Subcutaneous abdominal adipose tissue (tissue), 5 donors: ENCODE measurements at regions not wholly inside any gene's neighbourhood (a gene's known extent, or its start where the extent isn't known, plus 50 kb on each side); places are given as distances from the start of the nearest gene placed in this dataset.

Experiments
- H3K27ac ChIP-seq: one replicate; pipeline ENCODE4 v1.7.0; 2013; ENCODE audit warnings: low read depth, mild to moderate bottlenecking, inconsistent platforms, low read length, moderate library complexity
- H3K27me3 ChIP-seq, 5 donors: one replicate each; pipeline ENCODE4 v1.7.0; 2013; ENCODE audit warnings: low read length in 5 of 5, inconsistent platforms in 1 of 5; ENCODE audit not compliant: control insufficient read depth in 5 of 5, insufficient read depth in 4 of 5
- H3K36me3 ChIP-seq, 5 donors: one replicate each; pipeline ENCODE4 v1.7.0; 2013; ENCODE audit warnings: low read length in 5 of 5; ENCODE audit not compliant: control insufficient read depth in 5 of 5, insufficient read depth in 5 of 5
- H3K4me1 ChIP-seq, 5 donors: one replicate each; pipeline ENCODE4 v1.7.0; 2013; ENCODE audit warnings: low read length in 5 of 5, mild to moderate bottlenecking in 3 of 5, moderate library complexity in 1 of 5; ENCODE audit not compliant: control insufficient read depth in 5 of 5, insufficient read depth in 5 of 5
- H3K4me3 ChIP-seq, 5 donors: one replicate each; pipeline ENCODE4 v1.7.0; 2013; ENCODE audit warnings: low read length in 5 of 5, low read depth in 1 of 5
- H3K9ac ChIP-seq, 5 donors: one replicate each; pipeline ENCODE4 v1.7.0; 2013; ENCODE audit warnings: low read length in 5 of 5, mild to moderate bottlenecking in 4 of 5, moderate library complexity in 3 of 5
- H3K9me3 ChIP-seq, 5 donors: one replicate each; pipeline ENCODE4 v1.7.0; 2013; ENCODE audit warnings: low read length in 5 of 5; ENCODE audit not compliant: control insufficient read depth in 5 of 5
- donor health status: healthy.
- donor health status: healthy.
- donor health status: healthy.
- donor health status: healthy.
- donor health status: healthy.

DNA sequence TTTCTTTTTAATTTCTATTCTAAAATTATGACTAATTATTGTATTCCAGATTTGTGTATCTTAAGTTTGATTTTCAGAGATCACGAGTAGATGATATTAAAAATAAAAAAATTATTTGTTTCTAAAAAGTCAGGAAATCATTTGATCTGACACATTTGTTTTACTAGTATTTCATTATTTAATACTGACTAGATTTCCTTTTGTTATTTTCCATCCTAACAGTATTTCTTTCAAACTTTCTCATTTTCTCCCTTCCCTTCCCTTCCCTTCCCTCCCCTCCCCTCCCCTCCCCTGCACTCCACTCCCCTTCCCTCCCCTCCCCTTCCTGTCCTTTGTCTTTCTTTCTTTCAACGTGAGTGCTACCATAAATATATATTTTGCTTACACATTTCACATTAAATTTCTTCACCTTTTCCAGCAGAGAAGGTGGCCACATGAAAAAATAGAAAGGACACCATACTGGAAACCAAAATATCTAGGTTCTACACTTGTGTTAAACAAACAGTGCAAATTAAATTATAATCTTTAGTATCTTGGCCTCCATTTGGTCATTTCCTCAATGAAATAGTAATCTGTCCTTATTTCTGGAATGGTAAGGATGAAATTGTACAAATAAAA, 1412.7 kb upstream of the IGFBP7 start:
- no peaks in the 10 kb centered on the region for H3K4me1 ChIP-seq
- H3K4me3 ChIP-seq: no peak overlapping the region
- no peaks in the 10 kb centered on the region for H3K27me3 ChIP-seq
- H3K36me3 ChIP-seq: no peaks in the 10 kb centered on the region
- no peak overlapping the region for H3K27ac ChIP-seq
- no peaks in the 10 kb centered on the region for H3K9me3 ChIP-seq
- no peak overlapping the region for H3K9ac ChIP-seq

DNA sequence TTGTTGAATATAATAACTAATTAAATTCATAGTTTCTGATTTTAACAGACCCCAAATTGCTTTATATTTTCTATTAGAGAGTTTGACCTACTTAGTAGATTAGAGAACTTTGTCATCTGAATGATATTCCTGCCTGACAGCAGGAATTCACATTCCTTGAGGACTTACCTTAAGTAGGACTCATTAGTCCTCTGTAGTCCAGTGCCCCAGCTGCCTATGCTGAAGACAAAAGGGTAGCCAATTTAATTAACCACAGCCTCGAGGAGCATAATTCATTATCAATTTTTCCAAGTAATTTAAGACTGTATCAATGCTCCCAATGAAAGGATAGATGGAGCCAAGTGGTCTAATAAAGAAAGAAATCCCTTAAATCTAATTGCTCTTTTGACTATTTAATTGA, 1405.0 kb upstream of the IGFBP7 start:
- Histone ChIP-seq H3K36me3 (no peaks in the 10 kb centered on the region), H3K4me1 (no peaks in the 10 kb centered on the region), H3K27me3 (no peaks in the 10 kb centered on the region), H3K9me3 (no peaks in the 10 kb centered on the region), H3K27ac (no peak overlapping the region), H3K9ac (no peak overlapping the region), H3K4me3 (no peak overlapping the region)

DNA sequence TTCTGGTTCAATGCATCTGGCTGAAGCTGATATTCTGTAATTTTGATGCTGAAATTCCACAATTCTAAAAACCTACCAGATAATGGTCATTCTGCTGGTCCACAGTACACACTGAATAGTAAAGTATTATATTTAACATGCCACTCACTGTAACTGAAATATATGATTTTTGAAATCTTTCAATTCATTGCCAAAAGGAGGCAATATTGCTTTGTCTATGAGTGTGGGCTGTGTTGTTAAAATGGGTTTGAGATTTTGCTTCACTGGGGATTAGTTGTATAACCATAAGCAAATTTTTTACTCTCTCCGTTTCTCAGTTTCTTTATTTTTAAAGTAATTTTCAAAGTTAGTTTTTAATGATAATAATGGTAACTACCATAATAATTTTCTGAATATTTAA, 1404.1 kb upstream of the IGFBP7 start:
- Histone ChIP-seq H3K27ac (no peak overlapping the region), H3K4me3 (no peak overlapping the region), H3K36me3 (no peaks in the 10 kb centered on the region), H3K9me3 (no peaks in the 10 kb centered on the region), H3K4me1 (no peaks in the 10 kb centered on the region), H3K9ac (no peak overlapping the region), H3K27me3 (no peaks in the 10 kb centered on the region)

DNA sequence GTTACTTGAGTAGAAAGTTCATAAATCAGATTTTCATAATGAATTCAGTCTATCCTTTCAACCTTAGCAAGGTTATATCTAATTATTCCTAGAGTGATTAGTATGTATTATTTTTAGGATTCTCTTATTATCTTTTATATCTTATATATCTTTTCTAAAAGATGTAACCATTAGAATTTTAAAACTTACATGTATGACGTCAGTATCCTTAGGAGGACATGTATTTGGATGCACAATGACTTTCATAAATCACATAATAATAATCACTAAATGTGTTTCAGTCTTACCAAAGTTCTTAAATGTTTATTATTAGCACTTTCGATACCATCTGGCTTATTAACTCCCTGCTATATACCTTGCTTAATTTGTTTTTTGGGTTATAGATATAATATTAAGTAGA, 1400.5 kb upstream of the IGFBP7 start:
- H3K36me3 ChIP-seq: no peaks in the 10 kb centered on the region
- H3K9ac ChIP-seq: no peak overlapping the region
- H3K27ac ChIP-seq: no peak overlapping the region
- no peaks in the 10 kb centered on the region for H3K27me3 ChIP-seq
- no peaks in the 10 kb centered on the region for H3K4me1 ChIP-seq
- no peaks in the 10 kb centered on the region for H3K9me3 ChIP-seq
- no peak overlapping the region for H3K4me3 ChIP-seq

DNA sequence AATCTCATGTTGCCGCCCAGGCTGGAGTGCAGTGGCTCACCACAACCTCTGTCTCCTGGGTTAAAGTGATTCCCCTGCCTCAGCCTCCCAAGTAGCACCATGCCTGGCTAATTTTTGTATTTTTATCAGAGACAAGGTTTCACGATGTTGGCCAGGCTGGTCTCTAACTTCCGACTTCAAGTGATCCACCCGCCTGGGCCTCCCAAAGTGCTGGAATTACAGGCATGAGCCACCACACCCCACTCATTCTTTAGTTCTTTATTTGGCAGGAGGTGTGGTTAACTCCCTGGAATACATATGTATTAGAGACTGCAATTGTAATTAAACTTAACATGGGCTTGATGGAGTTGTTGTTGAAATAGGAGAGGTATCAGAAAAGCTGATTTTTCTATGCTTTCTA, 1396.9 kb upstream of the IGFBP7 start:
- no peaks in the 10 kb centered on the region for H3K27me3 ChIP-seq
- no peaks in the 10 kb centered on the region for H3K36me3 ChIP-seq
- H3K9me3 ChIP-seq: no peaks in the 10 kb centered on the region
- no peak overlapping the region for H3K9ac ChIP-seq
- no peak overlapping the region for H3K27ac ChIP-seq
- no peaks in the 10 kb centered on the region for H3K4me1 ChIP-seq
- H3K4me3 ChIP-seq: no peak overlapping the region

DNA sequence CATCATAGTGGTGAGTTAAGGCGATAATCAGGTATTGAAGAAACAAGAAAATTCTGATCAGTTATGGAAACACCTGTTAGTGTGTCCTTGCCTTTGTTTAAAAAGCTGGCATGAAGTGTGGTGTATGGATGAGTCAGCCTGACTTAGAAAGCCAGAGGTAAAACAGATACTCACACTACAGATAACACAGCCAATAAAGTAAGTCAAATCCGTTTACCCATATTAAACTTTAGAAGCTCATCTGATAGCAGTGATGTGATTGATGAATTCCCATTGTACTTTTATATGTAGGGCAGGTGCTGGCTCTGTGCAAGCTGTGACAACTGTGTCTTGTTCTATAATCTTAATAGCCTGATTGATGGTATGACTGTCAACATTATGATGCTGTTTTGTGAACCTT, 1392.7 kb upstream of the IGFBP7 start:
- no peak overlapping the region for H3K9ac ChIP-seq
- H3K27ac ChIP-seq: no peak overlapping the region
- no peaks in the 10 kb centered on the region for H3K36me3 ChIP-seq
- no peaks in the 10 kb centered on the region for H3K4me1 ChIP-seq
- no peaks in the 10 kb centered on the region for H3K9me3 ChIP-seq
- no peaks in the 10 kb centered on the region for H3K27me3 ChIP-seq
- H3K4me3 ChIP-seq: no peak overlapping the region

DNA sequence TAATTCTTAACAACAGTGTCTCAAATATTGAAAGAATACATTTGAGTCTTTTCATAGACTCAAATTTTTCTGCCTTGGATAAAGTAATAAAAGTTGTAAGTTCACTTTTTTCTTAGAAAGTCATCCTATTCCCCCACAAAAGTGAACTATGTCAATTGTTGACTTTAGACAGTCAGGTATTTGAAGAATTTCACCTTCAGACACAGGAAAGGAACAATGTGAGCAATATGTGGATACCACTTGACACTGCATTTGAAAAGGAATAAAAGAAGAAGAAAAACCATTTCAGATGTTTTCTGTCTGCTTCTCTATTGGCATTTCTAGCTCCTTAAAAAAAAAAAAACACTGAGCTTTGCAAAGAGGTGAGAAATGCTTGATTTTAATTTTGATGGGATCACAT, 1389.0 kb upstream of the IGFBP7 start:
- H3K36me3 ChIP-seq: no peaks in the 10 kb centered on the region

DNA sequence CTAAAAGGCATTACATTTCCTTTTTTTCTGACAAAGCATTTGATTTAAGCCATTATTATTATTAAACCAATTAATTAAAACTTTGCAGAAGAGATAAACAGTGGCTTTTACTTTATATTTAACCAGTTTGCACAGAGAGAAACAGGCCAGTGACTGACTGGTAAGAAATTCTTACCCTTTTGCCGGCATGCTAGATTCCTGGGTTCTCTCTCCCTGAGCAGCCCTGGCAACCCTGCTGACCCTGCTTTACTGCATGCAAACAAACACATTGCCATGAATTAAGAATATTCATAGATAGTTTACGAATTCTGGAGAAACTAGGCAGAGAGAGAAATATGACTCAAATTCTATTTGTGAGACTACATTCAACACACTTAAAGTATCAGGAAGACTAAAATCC, 1381.4 kb upstream of the IGFBP7 start:
- peaks cover 0 to 3% (median 0%) of the 10 kb centered on the region in 5 donors for H3K9me3 ChIP-seq
- no peak overlapping the region for H3K9ac ChIP-seq
- no peaks in the 10 kb centered on the region for H3K4me1 ChIP-seq
- H3K36me3 ChIP-seq: no peaks in the 10 kb centered on the region
- H3K27me3 ChIP-seq: no peaks in the 10 kb centered on the region
- no peak overlapping the region for H3K27ac ChIP-seq
- H3K4me3 ChIP-seq: no peak overlapping the region

More for the DNA sequence above, 1389.0 kb upstream of the IGFBP7 start:
- no peaks in the 10 kb centered on the region for H3K27me3 ChIP-seq
- peaks cover 0 to 3% (median 0%) of the 10 kb centered on the region in 5 donors for H3K9me3 ChIP-seq
- no peak overlapping the region for H3K4me3 ChIP-seq
- H3K4me1 ChIP-seq: no peaks in the 10 kb centered on the region
- H3K9ac ChIP-seq: no peak overlapping the region
- no peak overlapping the region for H3K27ac ChIP-seq

DNA sequence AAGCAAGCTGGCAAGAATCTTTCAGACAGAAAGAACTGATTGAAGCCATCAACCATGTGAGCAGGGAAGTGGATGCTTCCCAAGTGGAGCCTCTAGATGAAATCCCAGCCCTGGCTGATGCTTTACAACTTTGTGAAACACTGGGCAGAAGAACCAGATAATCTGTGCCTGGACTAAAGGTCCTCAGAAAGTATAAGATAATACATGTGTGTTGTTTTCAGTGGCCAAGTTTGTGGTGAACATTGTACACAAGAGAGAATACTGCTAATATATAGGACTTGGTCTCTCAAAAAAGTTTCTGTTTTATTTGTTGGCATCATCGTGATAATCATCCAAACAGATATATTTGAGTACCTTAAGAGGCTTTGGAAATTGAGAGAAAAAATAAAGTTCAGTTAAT, 1367.8 kb upstream of the IGFBP7 start:
- H3K4me3 ChIP-seq: no peak overlapping the region
- no peaks in the 10 kb centered on the region for H3K9me3 ChIP-seq
- H3K9ac ChIP-seq: no peak overlapping the region
- no peaks in the 10 kb centered on the region for H3K4me1 ChIP-seq
- H3K27me3 ChIP-seq: no peaks in the 10 kb centered on the region
- no peak overlapping the region for H3K27ac ChIP-seq
- no peaks in the 10 kb centered on the region for H3K36me3 ChIP-seq

DNA sequence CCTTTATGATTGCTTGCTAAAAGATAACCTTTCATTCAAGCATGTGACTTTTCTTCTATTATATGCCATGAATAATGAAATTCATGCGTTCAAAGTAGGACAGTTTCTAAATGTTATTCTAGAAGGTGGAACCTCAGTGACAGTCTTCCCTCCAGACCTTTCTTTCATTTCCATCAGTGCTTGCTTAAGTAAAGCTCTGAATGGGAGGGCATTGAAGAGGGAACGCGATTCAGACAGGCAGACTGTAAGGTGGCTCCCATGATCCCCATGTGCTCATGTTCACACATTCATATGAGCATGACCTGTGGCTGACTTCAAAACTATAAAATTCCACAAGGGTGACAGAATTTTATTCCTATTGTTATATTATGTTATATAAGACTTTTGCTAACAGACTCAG, 1367.3 kb upstream of the IGFBP7 start:
- no peaks in the 10 kb centered on the region for H3K9me3 ChIP-seq
- H3K36me3 ChIP-seq: no peaks in the 10 kb centered on the region
- H3K27me3 ChIP-seq: no peaks in the 10 kb centered on the region
- no peak overlapping the region for H3K27ac ChIP-seq
- no peak overlapping the region for H3K9ac ChIP-seq
- no peak overlapping the region for H3K4me3 ChIP-seq
- no peaks in the 10 kb centered on the region for H3K4me1 ChIP-seq

DNA sequence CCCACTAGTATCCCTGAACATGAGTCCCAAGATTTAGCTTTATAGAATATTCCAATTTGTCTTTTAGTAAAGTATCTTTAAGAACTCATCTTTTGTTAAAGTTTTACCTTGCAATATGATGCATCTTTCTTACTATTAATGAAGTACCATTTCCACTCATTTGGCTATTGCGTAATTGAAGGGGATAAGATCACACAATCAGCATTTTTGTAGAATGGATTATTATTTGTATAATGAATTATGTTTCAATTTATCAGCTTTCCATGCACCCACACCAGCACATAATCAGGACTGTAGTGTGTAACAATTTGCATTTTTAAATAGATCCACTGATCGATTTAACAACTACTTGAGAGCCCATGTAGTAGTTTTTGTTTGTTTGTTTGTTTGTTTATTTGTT, 1364.9 kb upstream of the IGFBP7 start:
- H3K36me3 ChIP-seq: no peaks in the 10 kb centered on the region
- H3K27me3 ChIP-seq: no peaks in the 10 kb centered on the region
- no peaks in the 10 kb centered on the region for H3K4me1 ChIP-seq
- no peak overlapping the region for H3K9ac ChIP-seq
- H3K27ac ChIP-seq: no peak overlapping the region
- no peaks in the 10 kb centered on the region for H3K9me3 ChIP-seq
- no peak overlapping the region for H3K4me3 ChIP-seq
